Hematopoietic multipotent progenitor cell (in vitro differentiated cells): ENCODE measurements at regions not wholly inside any gene's neighbourhood (a gene's known extent, or its start where the extent isn't known, plus 50 kb on each side); places are given as distances from the start of the nearest gene placed in this dataset.

Experiments used
- DNase-seq, 3 donors: peaks; one replicate each; pipeline ENCODE4 v3.0.0-alpha.2; 2011 to 2015; ENCODE audit warnings: low read depth in 2 of 3, low spot score in 2 of 3

DNA sequence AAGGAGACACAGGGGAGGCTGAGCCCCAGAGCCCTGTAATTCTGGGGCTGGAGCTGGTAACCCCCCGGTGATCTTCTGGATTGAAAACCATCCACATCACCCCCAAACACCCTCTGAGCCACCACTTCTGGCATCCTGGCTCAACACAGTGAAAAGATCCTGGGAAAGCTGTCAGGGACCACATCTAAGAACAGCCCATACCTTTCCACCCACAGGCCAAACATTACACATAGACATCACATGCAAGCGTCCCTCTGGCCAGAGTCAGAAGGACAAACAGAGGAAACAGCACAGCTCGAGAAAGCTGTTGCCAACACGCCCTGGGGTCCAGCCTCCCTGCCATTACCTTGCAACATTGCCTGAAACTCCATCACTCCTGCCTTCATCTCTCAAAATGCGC lies 469.5 kb downstream of the SOX6 start:
- no peak for DNase-seq

DNA sequence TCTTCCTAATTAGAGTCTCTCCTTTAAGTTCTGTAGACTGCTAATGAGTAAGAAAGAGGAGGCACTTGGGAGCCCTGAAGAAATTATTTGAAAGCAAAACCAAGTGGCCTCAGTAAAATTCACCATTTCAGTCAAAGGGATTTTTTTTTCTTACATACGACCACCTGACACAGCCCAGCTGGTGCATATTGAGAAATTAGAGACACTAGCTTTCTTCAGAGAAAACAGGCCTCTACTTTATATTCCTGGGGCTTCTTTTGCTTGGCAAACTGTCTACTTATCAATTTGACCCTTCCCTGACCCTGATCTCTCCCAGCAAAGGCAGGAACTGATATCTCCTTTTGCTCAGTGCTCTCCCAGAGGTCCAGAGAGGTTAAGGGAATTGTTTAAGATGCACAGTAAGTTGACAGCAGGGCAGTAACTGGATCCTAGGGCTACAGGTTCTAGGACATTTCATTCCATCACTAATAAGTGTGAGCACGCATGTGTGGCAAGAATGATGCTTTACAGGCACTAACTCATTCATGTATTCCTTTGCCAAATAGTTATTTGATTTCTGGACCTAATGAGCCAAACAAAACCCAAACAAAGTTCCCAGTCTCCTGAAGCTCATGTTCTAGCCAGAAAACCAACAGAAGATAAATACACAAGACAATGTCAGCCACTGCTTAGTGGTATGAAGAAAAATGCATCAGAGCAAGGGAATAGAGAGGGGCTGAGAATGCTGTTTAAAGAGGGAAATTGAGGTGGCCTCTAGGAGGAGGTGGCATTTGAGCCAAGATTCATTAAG lies 467.6 kb downstream of the SOX6 start:
- no peak for DNase-seq

DNA sequence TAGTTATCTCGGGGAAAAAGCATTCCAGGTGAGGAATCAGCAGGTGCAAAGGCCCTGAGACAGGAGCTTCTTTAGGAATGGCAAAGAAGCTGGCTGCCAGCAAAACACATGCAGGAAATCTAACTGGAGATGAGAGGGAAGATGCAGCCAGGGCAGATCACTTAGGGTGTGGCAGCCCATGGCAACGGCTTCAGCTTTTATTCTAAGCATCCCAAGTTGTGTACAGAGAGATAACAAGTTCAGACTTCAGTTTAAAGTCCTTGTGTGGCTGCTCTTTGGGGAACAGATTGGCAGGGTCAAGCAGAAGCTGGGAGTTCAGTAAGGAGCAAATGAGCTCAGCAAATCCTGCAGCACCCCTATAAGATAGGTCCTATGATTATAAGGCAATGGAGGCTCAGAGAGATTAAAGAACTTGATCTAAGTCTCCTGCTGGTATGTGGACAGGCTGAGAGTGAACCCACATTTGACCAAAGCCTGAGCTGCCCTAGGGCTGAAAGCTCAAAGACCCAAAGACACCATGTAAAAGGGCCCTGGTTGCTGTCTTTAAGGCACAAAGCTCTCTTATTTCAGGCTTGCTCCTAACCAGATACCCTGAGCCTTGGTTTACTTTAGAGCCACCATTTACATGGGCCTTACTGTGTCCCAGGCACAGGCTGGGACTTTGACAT lies 466.8 kb downstream of the SOX6 start:
- DNase-seq, result no peak

DNA sequence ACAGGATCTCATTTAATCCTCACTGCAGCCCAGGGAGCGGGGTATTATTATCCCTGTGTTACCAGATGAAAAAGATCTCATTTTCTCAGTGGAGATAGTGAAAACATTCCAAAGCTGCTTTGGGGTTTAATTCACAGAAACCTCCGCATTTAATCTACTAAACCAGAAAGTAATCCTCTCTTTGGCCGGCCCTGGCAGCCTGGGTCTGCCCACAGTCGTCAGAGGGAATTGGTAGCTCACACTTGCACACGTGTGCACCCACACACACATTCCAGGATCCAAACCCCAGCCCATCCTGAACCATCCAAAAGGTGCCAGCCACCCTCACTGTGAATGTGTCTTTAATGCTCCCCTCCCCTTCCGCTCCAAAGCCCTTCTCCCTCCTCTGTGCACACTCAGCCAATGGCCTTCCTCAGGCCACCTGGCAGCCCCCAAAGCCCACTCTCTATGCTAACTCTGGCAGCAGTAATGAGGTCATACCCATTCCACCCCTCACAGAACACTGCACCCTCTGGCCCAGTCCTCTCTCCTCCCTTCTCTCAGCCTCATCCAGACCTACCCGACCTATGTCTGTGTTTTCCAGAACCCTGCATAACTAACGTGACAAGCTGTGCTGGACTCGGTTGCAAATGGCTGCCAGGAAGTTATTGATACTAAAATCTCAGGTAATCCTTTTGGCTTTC lies 466.2 kb downstream of the SOX6 start:
- DNase-seq, result no peak

DNA sequence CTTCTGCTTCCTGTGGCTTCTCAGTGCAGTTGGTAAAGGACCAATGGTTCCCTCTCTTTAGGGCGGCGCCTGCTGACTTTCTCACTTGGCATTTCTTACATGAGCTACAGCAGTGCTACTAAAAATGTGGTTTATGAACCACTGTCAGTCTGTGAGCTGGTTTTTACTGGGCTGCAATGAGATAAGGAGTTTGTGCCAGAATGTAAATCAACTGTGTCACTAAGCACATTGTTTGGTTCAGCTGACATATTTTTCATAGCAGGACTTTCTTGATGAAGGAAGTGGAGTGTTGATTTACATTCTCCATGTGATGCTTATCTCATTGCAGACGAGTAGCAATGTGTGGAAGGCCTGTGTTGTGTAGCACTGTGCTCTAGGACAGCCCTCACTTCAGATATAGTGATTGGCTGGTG lies 463.3 kb downstream of the SOX6 start:
- peak in 2 of 3 donors; percentile 42 to 85 for DNase-seq

DNA sequence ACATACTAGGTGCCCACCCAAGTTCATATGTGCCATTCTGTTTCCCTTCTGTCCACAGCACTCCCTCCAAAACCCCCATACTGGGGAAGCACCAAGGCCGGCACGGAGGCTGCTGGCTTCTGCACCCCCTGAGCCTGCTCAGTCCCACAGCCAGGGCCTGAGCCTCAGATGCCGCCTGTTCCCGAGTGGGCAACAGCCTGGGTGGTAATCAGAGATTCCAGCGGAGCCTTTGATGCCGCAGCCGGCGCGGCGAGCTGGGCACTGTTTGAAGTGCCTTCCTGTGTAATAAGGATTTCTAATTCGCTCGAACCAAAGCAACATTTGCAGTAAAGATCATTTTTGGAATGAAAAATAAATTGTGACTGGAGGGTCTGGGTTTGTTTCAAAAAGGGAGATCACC lies 460.3 kb downstream of the SOX6 start:
- DNase-seq, result no peak

DNA sequence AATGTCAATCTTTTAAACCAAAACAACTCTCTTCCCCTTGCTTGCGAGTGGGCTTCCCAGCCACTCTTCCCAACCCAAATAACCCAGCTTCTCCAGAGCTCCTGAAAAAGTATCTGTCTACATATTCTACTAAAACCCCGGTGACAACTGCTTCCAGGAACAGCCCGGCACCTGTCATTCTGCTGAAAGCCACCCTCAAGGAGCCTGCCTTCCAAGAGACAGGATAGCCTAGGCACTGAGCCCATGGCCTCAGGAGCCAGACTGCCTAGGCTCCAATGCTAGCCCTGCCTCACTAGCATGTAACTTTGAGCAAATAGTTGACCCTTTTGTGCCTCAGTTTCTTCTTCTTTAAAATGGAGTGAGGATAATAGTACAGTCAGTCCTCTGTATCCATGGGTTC lies 459.8 kb downstream of the SOX6 start:
- no peak for DNase-seq

DNA sequence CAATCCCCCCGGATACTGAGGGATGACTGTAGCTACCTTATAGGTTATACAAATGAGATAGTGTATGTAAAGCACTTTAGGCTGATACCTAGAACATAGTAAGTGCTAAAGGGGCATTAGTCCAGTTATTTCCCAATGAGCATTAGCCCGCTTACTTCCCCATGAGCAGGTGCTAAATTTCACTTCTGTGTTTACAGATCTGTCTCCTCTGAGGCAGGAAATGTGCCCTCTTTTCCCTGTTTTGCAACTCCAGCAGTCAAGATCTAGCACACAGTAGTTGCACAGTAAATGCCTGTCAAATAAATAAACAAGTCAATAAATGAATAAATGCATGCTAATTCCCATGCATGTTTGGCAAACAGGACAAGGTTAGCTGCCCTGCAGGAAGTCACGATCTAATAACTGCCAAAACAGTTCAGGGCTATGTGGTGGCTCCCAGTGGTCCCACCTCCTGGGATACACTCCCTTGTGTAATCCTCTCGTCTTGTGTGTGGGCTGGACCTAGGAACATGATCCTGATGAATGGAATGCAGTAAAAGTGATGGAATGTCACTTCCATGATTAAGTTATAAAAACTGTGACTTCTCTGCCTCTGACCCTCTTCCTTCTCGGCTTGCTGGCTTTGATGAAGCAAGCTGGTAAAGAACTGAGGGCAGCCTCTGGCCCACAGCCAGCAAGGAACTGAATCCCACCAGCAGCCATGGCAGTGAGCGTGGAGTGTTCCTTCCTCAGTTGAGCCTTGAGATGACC lies 459.0 kb downstream of the SOX6 start:
- DNase-seq, result no peak

DNA sequence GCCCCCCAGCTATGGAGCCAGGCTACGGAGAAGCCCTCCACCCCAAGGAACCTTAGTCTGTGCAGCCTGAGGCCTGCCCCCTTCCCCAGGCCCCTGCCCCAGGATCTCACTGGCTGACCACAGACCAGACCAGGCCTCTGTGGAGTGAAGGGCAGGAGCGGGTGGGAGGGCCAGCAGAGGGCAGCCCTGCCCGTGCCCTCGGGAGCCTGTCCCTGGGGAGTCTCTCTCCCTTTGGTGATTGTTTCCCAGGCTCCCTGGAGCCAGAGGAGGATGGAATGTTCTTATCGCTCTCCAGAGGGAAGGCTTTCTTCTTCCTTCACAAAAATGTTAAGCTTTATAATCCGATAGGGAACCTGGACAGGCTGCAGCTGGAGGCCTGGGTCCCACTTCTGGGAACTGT lies 455.3 kb downstream of the SOX6 start:
- no peak for DNase-seq

DNA sequence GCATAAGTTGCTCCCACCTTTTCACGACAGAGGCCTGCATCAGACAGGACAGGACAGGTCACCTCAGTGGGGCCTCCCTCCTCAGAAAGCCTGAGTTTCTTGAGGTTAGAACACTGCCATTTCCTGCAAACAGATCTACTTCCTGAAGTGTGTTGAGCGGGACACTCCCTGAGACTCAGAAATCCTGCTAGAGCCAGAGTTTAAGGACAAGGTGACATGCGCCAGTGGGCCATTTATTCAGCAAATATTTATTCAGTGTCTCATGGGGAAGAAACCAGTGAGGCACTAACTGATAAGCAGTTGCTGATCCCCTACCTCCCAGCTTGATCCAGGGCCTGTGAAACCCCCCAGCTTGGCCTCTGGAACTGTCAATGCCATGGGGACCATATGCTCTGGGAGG lies 454.6 kb downstream of the SOX6 start:
- DNase-seq, result no peak

DNA sequence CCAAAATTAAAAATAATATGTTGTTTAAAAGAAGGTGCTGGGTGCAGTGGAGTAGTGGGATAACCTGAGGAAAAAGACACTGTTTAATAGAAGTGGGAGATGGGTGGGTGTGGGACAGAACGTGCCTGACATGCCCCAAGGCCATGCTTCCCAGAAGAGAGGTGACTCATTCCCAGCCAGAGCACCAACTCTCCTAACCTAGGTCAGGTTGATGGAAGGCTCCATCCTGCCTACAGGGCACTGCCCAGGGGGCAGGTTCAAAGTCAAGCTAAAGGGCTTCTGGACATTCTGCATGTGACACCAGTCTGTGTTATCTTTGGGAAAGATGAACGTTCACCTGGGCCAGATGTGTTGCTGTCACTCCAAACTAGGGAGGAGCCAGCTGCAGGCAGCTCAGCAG lies 453.1 kb downstream of the SOX6 start:
- DNase-seq, result no peak

DNA sequence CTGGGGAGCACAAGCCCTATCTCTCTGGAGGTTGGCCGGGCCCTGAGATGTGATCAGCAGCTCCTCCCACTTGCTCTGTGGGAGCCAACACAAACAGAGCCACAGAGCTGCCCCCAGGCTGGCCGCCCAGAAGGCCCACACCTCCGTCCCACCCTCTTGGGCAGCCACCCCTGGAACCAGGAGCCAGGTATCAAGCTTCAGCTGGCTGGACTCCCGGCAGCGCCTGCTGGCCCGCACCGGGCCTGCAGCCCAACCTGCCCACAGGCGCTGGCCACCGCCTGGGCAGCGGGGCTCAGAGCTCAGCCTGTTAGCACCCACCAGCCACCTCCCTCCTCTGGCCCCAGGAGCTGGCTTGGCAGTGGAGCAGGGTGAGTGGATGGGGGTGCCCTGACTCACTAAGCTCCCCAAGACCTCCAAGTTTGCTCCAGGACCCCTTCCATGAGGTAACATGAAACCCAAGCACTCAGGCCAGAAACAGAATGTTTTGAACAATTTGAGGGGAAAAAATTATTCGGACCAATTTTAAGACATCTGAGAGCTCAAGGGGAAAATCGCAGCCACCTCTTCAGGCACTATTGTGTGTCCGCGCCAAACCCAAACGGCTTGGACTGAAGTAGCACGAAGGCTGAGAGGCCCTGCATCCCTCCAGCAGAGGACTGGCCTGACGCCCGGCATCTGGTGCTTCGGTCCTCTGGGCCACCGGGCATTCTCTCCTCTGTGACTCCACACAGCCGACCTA lies 450.8 kb downstream of the SOX6 start:
- DNase-seq, result no peak

DNA sequence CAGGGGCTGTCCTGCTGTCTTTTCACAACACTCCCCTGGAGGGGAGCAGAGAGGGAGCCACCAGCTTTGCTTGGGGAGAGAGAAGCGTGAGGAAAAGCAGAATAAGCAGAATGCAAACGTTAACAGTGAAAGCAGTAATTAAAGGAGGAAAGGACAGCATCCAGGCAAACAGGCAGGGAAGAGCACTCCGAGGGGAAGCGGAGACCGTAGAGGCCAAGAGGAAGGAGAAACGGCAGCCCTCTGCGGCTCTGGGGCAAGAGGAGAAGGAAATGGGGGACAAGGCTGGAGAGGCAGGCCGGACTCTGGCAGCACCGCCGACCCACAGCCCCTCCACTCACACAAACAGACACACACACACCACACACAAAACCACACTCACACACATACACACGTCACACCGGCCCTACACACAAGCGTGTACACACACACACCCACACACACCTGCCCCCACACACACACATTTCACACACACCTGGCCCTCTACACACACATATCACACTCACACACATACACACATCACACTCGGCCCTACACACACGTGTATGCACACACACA lies 449.8 kb downstream of the SOX6 start:
- no peak for DNase-seq

DNA sequence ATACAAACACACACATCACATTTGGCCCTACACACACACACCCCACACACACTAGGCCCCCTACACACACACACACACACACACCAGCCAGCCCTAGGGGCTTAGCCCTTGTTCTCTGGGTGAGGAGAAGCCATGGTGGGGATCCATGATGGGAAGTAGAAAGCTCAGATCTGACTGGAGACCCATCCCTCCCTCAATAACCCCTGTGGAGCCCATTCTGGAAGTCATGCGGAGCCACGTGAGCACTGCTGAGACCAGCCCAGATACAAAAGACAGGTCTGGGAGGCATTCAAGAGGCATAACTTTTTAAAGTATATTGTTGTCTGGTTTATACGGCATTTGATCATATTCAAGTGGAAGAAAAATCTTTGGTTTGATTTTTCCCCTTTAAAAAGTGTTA lies 448.5 kb downstream of the SOX6 start:
- no peak for DNase-seq

DNA sequence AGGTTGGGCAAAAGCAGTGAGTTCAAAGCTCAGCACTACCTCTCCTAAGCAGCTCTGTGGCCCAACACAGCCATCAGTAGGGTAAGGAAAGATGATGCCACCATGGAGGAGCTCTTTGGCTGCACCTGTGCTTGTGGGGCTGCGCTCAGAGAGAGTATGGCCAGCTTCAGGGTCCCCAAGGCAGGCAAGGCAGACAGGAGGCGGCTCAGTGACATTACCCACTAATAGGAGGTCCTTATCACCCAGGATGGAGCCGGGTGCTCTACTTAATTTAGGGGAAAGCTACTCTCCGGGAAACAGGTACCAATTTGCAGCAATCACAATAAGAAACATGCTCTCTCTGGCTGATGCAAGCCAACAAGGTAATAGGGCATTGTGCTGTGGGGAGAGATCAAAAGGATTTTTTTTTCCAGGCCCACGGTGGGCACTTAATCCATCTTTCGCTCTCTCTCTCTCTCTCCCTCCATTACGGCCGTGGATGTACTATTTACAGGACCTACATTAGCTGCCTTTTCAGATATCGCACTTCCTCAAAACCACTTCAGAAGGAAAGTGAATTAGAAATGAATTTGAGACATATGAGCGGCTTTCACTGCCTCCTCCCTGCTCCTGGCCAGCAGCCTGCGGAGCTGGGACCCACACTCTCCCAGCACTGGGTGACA lies 446.3 kb downstream of the SOX6 start:
- peak in 1 of 3 donors; percentile 31 for DNase-seq

DNA sequence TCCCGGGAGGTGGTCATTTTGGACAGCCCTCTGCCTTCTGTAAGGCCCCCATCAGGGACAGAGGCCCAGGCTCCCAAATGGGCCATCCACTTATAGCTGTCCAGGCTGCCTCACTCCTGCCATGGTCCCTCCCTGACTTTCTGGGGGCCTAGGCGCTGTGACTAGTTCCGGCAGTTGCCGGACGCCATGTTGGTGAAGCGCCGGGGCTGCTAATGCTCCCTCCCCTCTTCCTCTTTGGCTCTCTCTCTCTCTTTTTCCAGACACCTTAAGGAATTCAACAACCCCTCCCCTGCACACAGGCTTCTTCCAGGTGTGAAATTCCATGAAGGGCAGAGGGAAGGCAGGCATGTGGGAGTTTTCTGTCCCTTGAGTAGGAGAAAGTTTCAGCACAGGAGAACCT lies 445.6 kb downstream of the SOX6 start:
- DNase-seq, result no peak

DNA sequence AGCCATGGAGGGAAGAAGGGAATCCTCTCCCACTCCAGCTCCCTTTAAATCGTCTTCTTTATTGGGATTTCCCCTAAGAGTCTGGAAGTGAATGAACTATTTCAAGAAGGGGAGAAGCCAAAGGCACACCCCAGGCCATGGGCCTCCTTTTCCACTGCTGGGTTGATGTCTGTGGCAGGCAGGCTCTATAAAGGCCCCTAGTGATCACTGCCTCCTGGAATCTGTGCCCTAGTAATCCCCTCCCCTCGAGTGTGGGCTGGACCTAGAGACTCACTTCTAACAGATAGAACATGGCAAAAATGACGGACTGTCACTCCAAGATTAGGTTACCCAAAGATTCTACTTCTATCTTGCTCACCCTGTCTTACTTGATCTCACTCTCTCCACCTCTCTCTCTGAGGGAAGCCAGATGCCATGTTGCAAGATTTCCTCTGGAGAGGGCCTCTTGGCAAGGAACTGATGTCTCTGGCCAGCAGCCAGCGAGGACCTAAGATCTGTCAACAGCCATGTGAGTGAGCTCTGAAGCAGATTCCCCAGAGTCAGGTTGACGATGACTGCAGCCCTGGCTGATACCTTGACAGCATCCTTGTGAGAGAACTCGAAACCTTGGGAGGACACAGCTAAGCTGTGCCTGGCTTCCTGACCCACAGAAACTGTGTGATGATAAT lies 444.8 kb downstream of the SOX6 start:
- DNase-seq, result peak in 1 of 3 donors; percentile 49

DNA sequence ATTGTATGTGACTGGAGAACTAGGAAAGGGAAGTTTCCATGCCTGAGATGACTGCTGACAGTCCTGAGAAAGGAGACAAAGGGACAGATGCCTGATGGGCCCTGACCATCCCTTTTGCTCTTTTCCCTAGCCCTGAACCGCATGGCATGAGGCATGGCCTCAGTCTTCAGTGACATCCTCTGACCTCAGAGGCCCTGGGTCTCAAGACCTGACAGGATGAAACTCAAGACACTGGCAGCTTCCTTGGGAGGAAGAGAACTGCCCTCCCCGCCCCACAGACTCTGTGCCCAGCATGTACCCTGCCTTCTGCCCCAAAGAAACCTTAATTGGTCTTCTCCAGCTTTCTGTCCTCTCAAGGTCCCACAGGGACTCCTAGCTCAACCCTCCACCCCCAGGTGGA lies 444.1 kb downstream of the SOX6 start:
- DNase-seq, result no peak

DNA sequence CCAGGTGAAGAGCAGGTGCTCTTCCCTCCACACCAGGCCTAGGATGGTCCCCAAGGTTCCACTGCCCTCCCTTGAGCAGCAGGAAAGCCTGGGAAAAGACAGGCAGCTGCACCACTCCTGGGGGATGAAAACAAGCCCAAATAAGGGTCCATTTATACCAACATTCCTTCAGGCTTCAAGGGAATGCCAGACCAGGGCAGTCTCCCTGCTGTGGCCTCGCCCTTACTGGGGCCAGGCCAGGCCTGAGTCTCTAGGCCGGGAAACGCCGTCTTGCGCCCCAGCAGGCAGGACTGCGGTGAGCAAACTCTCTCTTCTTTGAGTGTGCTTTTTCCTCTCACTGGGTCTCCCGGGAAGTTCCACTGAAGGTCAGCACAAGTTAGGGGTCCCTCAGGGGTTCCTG lies 443.5 kb downstream of the SOX6 start:
- DNase-seq, result no peak
